Panc1 (cell line): ENCODE measurements at regions not wholly inside any gene's neighbourhood (a gene's known extent, or its start where the extent isn't known, plus 50 kb on each side); places are given as distances from the start of the nearest gene placed in this dataset.

Source experiments
- CTCF ChIP-seq: fragments of 450-650 bp; IDR thresholded peaks from 2 replicates; pipeline ENCODE4 v1.5.1; 2017; ENCODE audit warnings: mild to moderate bottlenecking
- TCF7L2 ChIP-seq: IDR thresholded peaks from 2 replicates; pipeline ENCODE4 v1.6.1; 2011; ENCODE audit warnings: mild to moderate bottlenecking, low read depth, low read length, inconsistent platforms

- no peak for TF ChIP-seq CTCF
- no peak for TF ChIP-seq TCF7L2
Observed at GRCh38 chr10:117654105-117654504, 111.6 kb downstream of the EMX2 start.
